SK-N-SH (cell line): ENCODE measurements at regions not wholly inside any gene's neighbourhood (a gene's known extent, or its start where the extent isn't known, plus 50 kb on each side); places are given as distances from the start of the nearest gene placed in this dataset.

Experiments used
- CTCF ChIP-seq: fragments of 200-600 bp; sonication (generic); IDR thresholded peaks from 2 replicates; pipeline ENCODE4 v1.6.1; 2017; ENCODE audit warnings: antibody characterized with exemption, mild to moderate bottlenecking, moderate library complexity
- POLR2AphosphoS5 ChIP-seq: IDR thresholded peaks from 2 replicates; pipeline ENCODE4 v1.6.1; 2012; ENCODE audit warnings: low read depth, low read length
- SIN3A ChIP-seq: IDR thresholded peaks from 2 replicates; pipeline ENCODE4 v1.6.1; 2012; ENCODE audit warnings: low read depth, mild to moderate bottlenecking, low read length, moderate library complexity, borderline replicate concordance

- TF ChIP-seq SIN3A, result no peak
- TF ChIP-seq CTCF, result no peak
- no peak for TF ChIP-seq POLR2AphosphoS5
Measured at GRCh38 chr2:157948856-157949255, 72.7 kb upstream of the ACVR1 start.
